Colonic mucosa (tissue), 4 donors: ENCODE measurements at regions not wholly inside any gene's neighbourhood (a gene's known extent, or its start where the extent isn't known, plus 50 kb on each side); places are given as distances from the start of the nearest gene placed in this dataset.

ENCODE experiments used
- DNase-seq: peaks from one replicate; pipeline ENCODE4 v3.0.0-alpha.2; 2020
- H3K27ac ChIP-seq: fragments of 200-600 bp; one replicate; pipeline ENCODE4 v1.8.0; 2021
- H3K27me3 ChIP-seq: fragments of 200-600 bp; one replicate; pipeline ENCODE4 v1.8.0; 2021
- H3K36me3 ChIP-seq: fragments of 200-600 bp; one replicate; pipeline ENCODE4 v1.8.0; 2021
- H3K4me1 ChIP-seq: fragments of 200-600 bp; one replicate; pipeline ENCODE4 v1.8.0; 2021; ENCODE audit warnings: mild to moderate bottlenecking
- H3K4me3 ChIP-seq: fragments of 200-600 bp; one replicate; pipeline ENCODE4 v1.8.0; 2021
- H3K9ac ChIP-seq, 2 donors: one replicate each; pipeline ENCODE4 v1.7.0; 2013; ENCODE audit warnings: control low read depth in 2 of 2, low read depth in 2 of 2, low read length in 2 of 2
- H3K9me3 ChIP-seq: fragments of 200-600 bp; one replicate; pipeline ENCODE4 v1.8.0; 2021
- intact Hi-C: fragments of 100-400 bp; cut with DNase I; formaldehyde crosslinking; loops from one replicate; pipeline ENCODE4 v1.14.1; 2022
- TF ChIP-seq, protein P1 (sequence below): fragments of 200-600 bp; IDR thresholded peaks from one replicate; pipeline ENCODE4 v1.8.0; 2022; ENCODE audit warnings: antibody characterized with exemption, mild to moderate bottlenecking
- donor health status: healthy.
- donor health status: DM: no; HTN: no; CAD: no.
- donor health status: DM: no; HTN: no; CAD: no.

DNA sequence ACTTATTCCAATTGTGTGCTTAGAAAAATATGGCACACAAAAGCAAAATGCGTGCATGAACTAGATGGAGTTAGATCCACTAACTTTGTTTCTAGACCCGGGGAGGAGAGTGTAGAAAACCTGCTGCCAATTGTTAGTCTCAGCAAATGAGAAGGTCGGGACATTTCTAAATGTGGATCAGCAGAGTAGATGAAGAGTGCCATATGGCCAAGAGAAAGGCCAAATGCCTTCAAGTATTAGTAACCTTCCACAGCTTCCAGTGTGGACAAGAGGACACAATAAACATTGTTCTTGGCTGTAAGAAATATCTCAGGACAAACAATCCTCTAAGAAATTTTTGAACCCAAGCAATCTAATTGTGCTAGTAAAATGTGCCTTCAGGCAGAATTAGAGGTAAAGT lies 690.3 kb downstream of the REEP3 start:
- intact Hi-C loops: no loop called here
- no peak for DNase-seq
- TF ChIP-seq, protein P1, sequence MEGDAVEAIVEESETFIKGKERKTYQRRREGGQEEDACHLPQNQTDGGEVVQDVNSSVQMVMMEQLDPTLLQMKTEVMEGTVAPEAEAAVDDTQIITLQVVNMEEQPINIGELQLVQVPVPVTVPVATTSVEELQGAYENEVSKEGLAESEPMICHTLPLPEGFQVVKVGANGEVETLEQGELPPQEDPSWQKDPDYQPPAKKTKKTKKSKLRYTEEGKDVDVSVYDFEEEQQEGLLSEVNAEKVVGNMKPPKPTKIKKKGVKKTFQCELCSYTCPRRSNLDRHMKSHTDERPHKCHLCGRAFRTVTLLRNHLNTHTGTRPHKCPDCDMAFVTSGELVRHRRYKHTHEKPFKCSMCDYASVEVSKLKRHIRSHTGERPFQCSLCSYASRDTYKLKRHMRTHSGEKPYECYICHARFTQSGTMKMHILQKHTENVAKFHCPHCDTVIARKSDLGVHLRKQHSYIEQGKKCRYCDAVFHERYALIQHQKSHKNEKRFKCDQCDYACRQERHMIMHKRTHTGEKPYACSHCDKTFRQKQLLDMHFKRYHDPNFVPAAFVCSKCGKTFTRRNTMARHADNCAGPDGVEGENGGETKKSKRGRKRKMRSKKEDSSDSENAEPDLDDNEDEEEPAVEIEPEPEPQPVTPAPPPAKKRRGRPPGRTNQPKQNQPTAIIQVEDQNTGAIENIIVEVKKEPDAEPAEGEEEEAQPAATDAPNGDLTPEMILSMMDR: no peak

GRCh38 chr10:64215088-64215487 lies 693.9 kb downstream of the REEP3 start:
- Histone ChIP-seq H3K9me3 (no peaks in the 10 kb centered on the region), H3K27me3 (no peaks in the 10 kb centered on the region), H3K4me1 (no peaks in the 10 kb centered on the region), H3K36me3 (no peaks in the 10 kb centered on the region), H3K4me3 (no peak overlapping the region), H3K9ac (no peak overlapping the region), H3K27ac (no peak overlapping the region)
- DNase-seq: no peak
- TF ChIP-seq, protein P1: no peak
- intact Hi-C loops: no loop called here

More for the DNA sequence above, 690.3 kb downstream of the REEP3 start:
- Histone ChIP-seq H3K4me3 (no peak overlapping the region), H3K27ac (no peak overlapping the region), H3K9me3 (no peaks in the 10 kb centered on the region), H3K27me3 (no peaks in the 10 kb centered on the region), H3K4me1 (no peaks in the 10 kb centered on the region), H3K9ac (no peak overlapping the region), H3K36me3 (no peaks in the 10 kb centered on the region)

DNA sequence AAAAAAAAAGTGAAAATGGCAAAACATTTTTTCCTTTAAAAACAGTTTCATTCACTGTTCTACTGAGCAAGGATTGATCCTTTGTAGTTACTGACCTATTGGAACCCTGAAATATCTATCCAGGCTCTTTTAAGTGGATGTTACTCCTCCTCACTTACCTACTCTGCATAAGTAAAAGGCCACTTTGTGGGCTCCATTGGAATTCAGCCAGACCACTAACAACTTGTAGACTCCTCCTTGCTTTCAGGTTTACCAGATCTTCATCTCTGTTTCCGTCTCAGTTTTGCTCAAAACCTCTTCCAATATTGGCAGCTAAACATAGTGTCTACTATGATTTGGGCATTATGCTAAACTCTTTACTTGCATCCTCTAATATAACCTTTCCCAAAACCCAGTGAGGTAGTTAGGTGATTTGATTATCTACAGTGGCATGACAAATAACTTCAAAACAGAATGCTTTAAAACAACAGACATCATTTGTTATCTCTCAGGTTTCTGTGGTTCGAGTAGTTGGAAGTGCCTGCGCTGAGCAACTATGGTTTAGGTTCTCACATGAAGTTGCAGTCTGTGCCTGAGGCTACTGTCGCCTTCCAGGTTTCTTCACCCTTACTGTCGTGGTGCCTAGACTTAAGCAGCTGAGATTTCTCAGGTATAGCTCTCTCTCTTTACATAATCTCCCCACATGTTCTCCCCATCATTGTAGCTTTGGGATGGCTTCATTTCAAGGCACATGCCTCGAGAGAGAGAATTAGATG lies 698.2 kb downstream of the REEP3 start:
- intact Hi-C loops: no loop called here
- Histone ChIP-seq H3K27me3 (no peaks in the 10 kb centered on the region), H3K36me3 (no peaks in the 10 kb centered on the region), H3K4me3 (no peak overlapping the region), H3K4me1 (no peaks in the 10 kb centered on the region), H3K9ac (no peak overlapping the region), H3K9me3 (no peaks in the 10 kb centered on the region), H3K27ac (no peak overlapping the region)
- DNase-seq: no peak
- TF ChIP-seq, protein P1: no peak

- no peaks in the 10 kb centered on the region for H3K27me3 ChIP-seq
- no peak overlapping the region for H3K9ac ChIP-seq
- intact Hi-C loops: no loop called here
- TF ChIP-seq, protein P1: no peak
- no peaks in the 10 kb centered on the region for H3K4me1 ChIP-seq
- H3K9me3 ChIP-seq: no peaks in the 10 kb centered on the region
- no peak overlapping the region for H3K4me3 ChIP-seq
- no peak for DNase-seq
- H3K36me3 ChIP-seq: no peaks in the 10 kb centered on the region
- no peak overlapping the region for H3K27ac ChIP-seq
Observed at GRCh38 chr10:64234489-64234888, 713.3 kb downstream of the REEP3 start.

DNA sequence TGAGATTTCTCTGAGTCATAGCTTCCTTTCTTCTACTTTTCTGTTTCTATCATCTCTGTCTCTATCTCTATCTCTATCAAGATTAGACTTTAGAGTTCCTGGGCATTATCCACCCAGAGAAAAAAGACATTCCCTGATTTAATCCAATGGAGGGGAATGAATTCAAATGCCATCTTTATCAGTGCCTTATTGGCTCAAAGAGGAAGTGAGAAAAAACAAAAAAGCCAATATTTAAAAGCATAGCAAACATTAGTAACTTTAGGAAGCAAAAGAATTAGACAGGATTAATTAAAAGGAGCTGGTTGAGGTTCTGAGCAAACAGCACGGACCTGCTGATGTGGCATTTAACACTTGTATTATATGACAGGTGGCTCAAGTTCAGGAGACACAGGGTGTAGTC lies 736.5 kb downstream of the REEP3 start:
- H3K4me1 ChIP-seq: no peaks in the 10 kb centered on the region
- H3K4me3 ChIP-seq: no peak overlapping the region
- no peaks in the 10 kb centered on the region for H3K9me3 ChIP-seq
- H3K36me3 ChIP-seq: no peaks in the 10 kb centered on the region
- H3K27ac ChIP-seq: no peak overlapping the region
- intact Hi-C loops: no loop called here
- TF ChIP-seq, protein P1: no peak
- H3K27me3 ChIP-seq: no peaks in the 10 kb centered on the region
- DNase-seq: no peak
- no peak overlapping the region for H3K9ac ChIP-seq
